K562 (cell line): ENCODE measurements at regions not wholly inside any gene's neighbourhood (a gene's known extent, or its start where the extent isn't known, plus 50 kb on each side); places are given as distances from the start of the nearest gene placed in this dataset.

Source experiments
- ATF2 ChIP-seq: sonication (generic); formaldehyde crosslinking; IDR thresholded peaks from 2 replicates; pipeline ENCODE4 v1.8.1; 2022; ENCODE audit warnings: missing genetic modification reagents
- ATF7 ChIP-seq: fragments of 450-650 bp; IDR thresholded peaks from 2 replicates; pipeline ENCODE4 v1.7.1; 2014; ENCODE audit warnings: mild to moderate bottlenecking, moderate library complexity
- BCLAF1 ChIP-seq, 2 experiments: fragments of 450-650 bp in 1 of 2; IDR thresholded peaks; 2 replicates each; pipeline ENCODE4 v1.6.1; 2011 to 2017; ENCODE audit warnings: low read depth in 2 of 2, antibody characterized with exemption in 1 of 2, borderline replicate concordance in 1 of 2, low read length in 1 of 2, mild to moderate bottlenecking in 1 of 2, mixed read lengths in 1 of 2; ENCODE audit not compliant: control insufficient read depth in 1 of 2
- BRCA1 ChIP-seq, 2 experiments: fragments of 450-650 bp in 1 of 2; sonication (generic) in 1 of 2; formaldehyde crosslinking in 1 of 2; IDR thresholded peaks; 2 replicates each; pipeline versions ENCODE4 v1.5.0 to v1.6.1; 2017 to 2020; ENCODE audit warnings: mild to moderate bottlenecking in 1 of 2, missing genetic modification reagents in 1 of 2
- IRF9 ChIP-seq: fragments of 450-650 bp; IDR thresholded peaks from 2 replicates; pipeline ENCODE4 v1.6.1; 2016; ENCODE audit warnings: missing biosample characterization, missing genetic modification characterization
- MLLT1 ChIP-seq, 2 experiments: fragments of 450-650 bp; IDR thresholded peaks; 2 replicates each; pipeline ENCODE4 v1.6.1; 2016
- NKRF ChIP-seq: fragments of 450-650 bp; IDR thresholded peaks from 2 replicates; pipeline ENCODE4 v1.6.1; 2016; ENCODE audit warnings: borderline replicate concordance
- POLR2AphosphoS5 ChIP-seq: IDR thresholded peaks from 2 replicates; pipeline ENCODE4 v1.6.1; 2011; ENCODE audit warnings: mild to moderate bottlenecking, low read depth, low read length, moderate library complexity; ENCODE audit not compliant: control insufficient read depth, insufficient read depth
- REST ChIP-seq, 2 experiments: fragments of 450-650 bp; formaldehyde crosslinking in 1 of 2; IDR thresholded peaks; 2 replicates each; pipeline versions ENCODE4 v1.4.0 to v1.6.1; 2014 to 2020; ENCODE audit warnings: mild to moderate bottlenecking in 2 of 2, borderline replicate concordance in 1 of 2, low read depth in 1 of 2
- SMC3 ChIP-seq: conservative IDR thresholded peaks from 2 replicates; pipeline ENCODE4 v1.6.1; 2011; ENCODE audit warnings: low read depth, low read length, improper control_type of control experiment; ENCODE audit not compliant: insufficient read depth
- THAP7 ChIP-seq: fragments of 250-450 bp; sonication (Bioruptor Pico); IDR thresholded peaks from 2 replicates; pipeline ENCODE4 v1.5.0; 2021
- ZBTB7A ChIP-seq: IDR thresholded peaks from 2 replicates; pipeline ENCODE4 v1.6.1; 2011; ENCODE audit warnings: low read depth, mild to moderate bottlenecking, low read length, moderate library complexity, borderline replicate concordance; ENCODE audit not compliant: control insufficient read depth
- ZNF12 ChIP-seq: sonication (generic); formaldehyde crosslinking; IDR thresholded peaks from 2 replicates; pipeline ENCODE4 v1.4.0; 2020; ENCODE audit warnings: mild to moderate bottlenecking, missing genetic modification reagents

- no peak for TF ChIP-seq IRF9 (tag)
- no peak for TF ChIP-seq SMC3
- no peak for TF ChIP-seq MLLT1 (IDR thresholded peaks at IDR 0.05)
- TF ChIP-seq ATF2 (CRISPR knock-in tag): no peak
- no peak for TF ChIP-seq THAP7
- no peak for TF ChIP-seq ZBTB7A
- no peak for TF ChIP-seq ZNF12 (CRISPR knock-in tag)
- TF ChIP-seq POLR2AphosphoS5: no peak
- no peak for TF ChIP-seq ATF7
- no peak for TF ChIP-seq NKRF
- no peak for TF ChIP-seq BCLAF1 (IDR thresholded peaks at IDR 0.05; ENCODE audit: borderline replicate concordance in 1 of 2, control insufficient read depth in 1 of 2, low read depth in 2 of 2, low read length in 1 of 2)
- TF ChIP-seq REST (IDR thresholded peaks at IDR 0.05; ENCODE audit: borderline replicate concordance): no peak
- TF ChIP-seq REST (CRISPR knock-in tag; IDR thresholded peaks at IDR 0.05; ENCODE audit: low read depth): no peak
- no peak for TF ChIP-seq BRCA1 (IDR thresholded peaks at IDR 0.05)
- no peak for TF ChIP-seq BRCA1 (CRISPR knock-in tag; IDR thresholded peaks at IDR 0.05)
Observed at GRCh38 chr13:109577191-109577700, 209.1 kb downstream of the IRS2 start.
